H1 (cell line): ENCODE measurements at regions not wholly inside any gene's neighbourhood (a gene's known extent, or its start where the extent isn't known, plus 50 kb on each side); places are given as distances from the start of the nearest gene placed in this dataset.

ENCODE experiments used
- CTCF ChIA-PET: fragments of 300-600 bp; sonication (Branson Sonifier 250); formaldehyde crosslinking; loops from one replicate; lab custom pipeline; 2021; ENCODE audit not compliant: partially characterized antibody; lab: Charles Lee
- POLR2A ChIA-PET: fragments of 300-600 bp; sonication (Branson Sonifier 250); formaldehyde crosslinking; loops from one replicate; lab custom pipeline; 2021; ENCODE audit warnings: inconsistent platforms; ENCODE audit not compliant: partially characterized antibody; lab: Charles Lee
- DNase-seq, 2 experiments: peaks; one replicate each; pipeline versions ENCODE4 v3.0.0 to v3.0.0-alpha.2; 2010 to 2022; ENCODE audit warnings: low spot score in 2 of 2, low read depth in 1 of 2, mixed read lengths in 1 of 2
- FAIRE-seq: peaks from 2 replicates; lab custom pipeline; 2011; peaks lifted over from hg19 to GRCh38; lab: Jason Lieb, UNC
- H2AFZ ChIP-seq: 2 replicates; pipeline ENCODE4 v1.8.1; 2012; ENCODE audit warnings: low read length, inconsistent platforms
- H2AK5ac ChIP-seq: 2 replicates; pipeline ENCODE4 v1.6.1; 2013; ENCODE audit warnings: low read depth, low read length
- H2BK120ac ChIP-seq: replicated peaks from 2 replicates; pipeline ENCODE3; 2013; ENCODE audit warnings: low read depth, low read length, inconsistent platforms
- H2BK12ac ChIP-seq: 2 replicates; pipeline ENCODE4 v1.6.1; 2013; ENCODE audit warnings: low read depth, low read length
- H2BK15ac ChIP-seq: 2 replicates; pipeline ENCODE4 v1.6.1; 2013; ENCODE audit warnings: low read length
- H2BK20ac ChIP-seq: 2 replicates; pipeline ENCODE4 v1.6.1; 2013; ENCODE audit warnings: low read length
- H2BK5ac ChIP-seq: 2 replicates; pipeline ENCODE4 v1.6.1; 2013; ENCODE audit warnings: low read depth, low read length
- H3K14ac ChIP-seq: 2 replicates; pipeline ENCODE4 v1.6.1; 2013; ENCODE audit warnings: inconsistent platforms; ENCODE audit not compliant: insufficient read length
- H3K18ac ChIP-seq: 2 replicates; pipeline ENCODE4 v1.6.1; 2013; ENCODE audit warnings: low read length; ENCODE audit errors: extremely low read depth
- H3K23ac ChIP-seq: 2 replicates; pipeline ENCODE4 v1.6.1; 2013; ENCODE audit warnings: inconsistent platforms; ENCODE audit not compliant: insufficient read length
- H3K23me2 ChIP-seq: 2 replicates; pipeline ENCODE4 v1.6.1; 2013; ENCODE audit warnings: low read depth, low read length
- H3K27ac ChIP-seq: 2 replicates; pipeline ENCODE4 v1.6.1; 2011; ENCODE audit warnings: low read depth, low read length, inconsistent platforms
- H3K27me3 ChIP-seq, 4 experiments: replicated peaks in 1 of 4; 1 replicate in 1 of 4; 2 replicates in 3 of 4; pipeline versions ENCODE4 v1.6.1 to v1.8.1; 2011 to 2013; ENCODE audit warnings: low read length in 3 of 4, mild to moderate bottlenecking in 3 of 4, inconsistent platforms in 2 of 4, mixed read lengths in 2 of 4, moderate library complexity in 1 of 4; ENCODE audit not compliant: control insufficient read depth in 3 of 4, insufficient read depth in 3 of 4; ENCODE audit errors: extremely low read depth in 1 of 4
- H3K36me3 ChIP-seq, 4 experiments: 2 replicates each; pipeline versions ENCODE4 v1.6.1 to v1.8.1; 2011 to 2013; ENCODE audit warnings: mild to moderate bottlenecking in 4 of 4, low read length in 3 of 4, moderate library complexity in 2 of 4, control low read depth in 1 of 4, inconsistent platforms in 1 of 4; ENCODE audit not compliant: insufficient read depth in 4 of 4, control insufficient read depth in 2 of 4
- H3K4ac ChIP-seq: replicated peaks from 2 replicates; pipeline ENCODE3; 2013; ENCODE audit warnings: low read length, low read depth, mixed read lengths, inconsistent platforms; ENCODE audit not compliant: insufficient read length
- H3K4me1 ChIP-seq, 4 experiments: replicated peaks in 1 of 4; 1 replicate in 1 of 4; 2 replicates in 3 of 4; pipeline versions ENCODE4 v1.6.1 to v1.8.1; 2011 to 2013; ENCODE audit warnings: low read length in 3 of 4, inconsistent platforms in 2 of 4, mixed read lengths in 1 of 4; ENCODE audit not compliant: insufficient read depth in 4 of 4, control insufficient read depth in 3 of 4
- H3K4me2 ChIP-seq, 2 experiments: 2 replicates each; pipeline versions ENCODE4 v1.6.1 to v1.8.1; 2011 to 2013; ENCODE audit warnings: low read depth in 2 of 2, low read length in 2 of 2, control low read depth in 1 of 2, inconsistent platforms in 1 of 2, mild to moderate bottlenecking in 1 of 2; ENCODE audit not compliant: insufficient read depth in 1 of 2
- H3K4me3 ChIP-seq, 4 experiments: fragments of 200-600, 300-600 bp in 1 of 4; sonication (generic), shearing (Covaris generic), sonication (Bioruptor Twin) in 1 of 4; 2 replicates each; pipeline versions ENCODE4 v1.5.1 to v1.8.1; 2011 to 2016; ENCODE audit warnings: low read length in 4 of 4, low read depth in 3 of 4, control low read depth in 2 of 4, inconsistent platforms in 2 of 4, mild to moderate bottlenecking in 2 of 4, mixed read lengths in 1 of 4, moderate library complexity in 1 of 4; ENCODE audit not compliant: insufficient read depth in 2 of 4; ENCODE audit errors: extremely low read depth in 1 of 4
- H3K56ac ChIP-seq: replicated peaks from 2 replicates; pipeline ENCODE3; 2013; ENCODE audit warnings: low read depth, mild to moderate bottlenecking, mixed read lengths, low read length, inconsistent platforms; ENCODE audit not compliant: insufficient read length
- H3K79me1 ChIP-seq: 2 replicates; pipeline ENCODE4 v1.6.1; 2013; ENCODE audit warnings: low read depth, low read length, control low read depth
- H3K79me2 ChIP-seq, 2 experiments: 2 replicates each; pipeline versions ENCODE4 v1.6.1 to v1.8.1; 2012 to 2013; ENCODE audit warnings: low read length in 2 of 2, mild to moderate bottlenecking in 2 of 2, inconsistent platforms in 1 of 2; ENCODE audit not compliant: insufficient read depth in 2 of 2, control insufficient read depth in 1 of 2
- H3K9ac ChIP-seq, 4 experiments: replicated peaks in 1 of 4; 1 replicate in 1 of 4; 2 replicates in 3 of 4; pipeline versions ENCODE4 v1.6.1 to v1.8.1; 2011 to 2013; ENCODE audit warnings: low read depth in 3 of 4, low read length in 3 of 4, control low read depth in 2 of 4, mild to moderate bottlenecking in 2 of 4, moderate library complexity in 2 of 4, inconsistent platforms in 1 of 4; ENCODE audit errors: extremely low read depth in 1 of 4
- H3K9me3 ChIP-seq, 2 experiments: 2 replicates each; pipeline versions ENCODE4 v1.6.1 to v1.8.1; 2012 to 2013; ENCODE audit warnings: mild to moderate bottlenecking in 2 of 2, moderate library complexity in 2 of 2, control low read depth in 1 of 2, inconsistent platforms in 1 of 2, low read depth in 1 of 2, low read length in 1 of 2, mixed read lengths in 1 of 2; ENCODE audit not compliant: insufficient read depth in 2 of 2
- H4K20me1 ChIP-seq, 2 experiments: replicated peaks in 1 of 2; 2 replicates each; pipeline versions ENCODE3 to v1.8.1; 2011 to 2013; ENCODE audit warnings: inconsistent platforms in 2 of 2, low read length in 2 of 2, mild to moderate bottlenecking in 1 of 2; ENCODE audit not compliant: insufficient read depth in 2 of 2, control insufficient read depth in 1 of 2
- H4K5ac ChIP-seq: 2 replicates; pipeline ENCODE4 v1.6.1; 2013; ENCODE audit warnings: low read length, low read depth, mixed read lengths, inconsistent platforms; ENCODE audit not compliant: insufficient read length
- H4K8ac ChIP-seq: 2 replicates; pipeline ENCODE4 v1.8.0; 2013; ENCODE audit warnings: mild to moderate bottlenecking, moderate library complexity, low read length, inconsistent platforms; ENCODE audit not compliant: insufficient read depth; ENCODE audit errors: extremely low read depth
- H4K91ac ChIP-seq: replicated peaks from 2 replicates; pipeline ENCODE3; 2013; ENCODE audit warnings: low read length, mixed read lengths, inconsistent platforms; ENCODE audit not compliant: insufficient read length
- BCL11A ChIP-seq, 2 experiments: IDR thresholded peaks; one replicate each; pipeline ENCODE4 v1.6.1; 2011; ENCODE audit warnings: low read depth in 2 of 2, low read length in 2 of 2, mild to moderate bottlenecking in 2 of 2
- CTBP2 ChIP-seq: IDR thresholded peaks from 2 replicates; pipeline ENCODE4 v1.7.0; 2011; ENCODE audit warnings: borderline replicate concordance, mild to moderate bottlenecking, moderate library complexity, mixed read lengths, low read length; ENCODE audit not compliant: insufficient read depth, insufficient read length
- EP300 ChIP-seq, 2 experiments: IDR thresholded peaks; 1 replicate in 1 of 2; 2 replicates in 1 of 2; pipeline ENCODE4 v1.6.1; 2011 to 2012; ENCODE audit warnings: low read depth in 2 of 2, low read length in 2 of 2, mild to moderate bottlenecking in 2 of 2, borderline replicate concordance in 1 of 2, inconsistent platforms in 1 of 2, moderate library complexity in 1 of 2
- EZH2 ChIP-seq: fragments of 200-600 bp; sonication (generic); IDR thresholded peaks from 2 replicates; pipeline ENCODE4 v1.7.1; 2012; ENCODE audit warnings: low read depth, mild to moderate bottlenecking, moderate library complexity, low read length, inconsistent platforms; ENCODE audit not compliant: severe bottlenecking
- FOSL1 ChIP-seq: IDR thresholded peaks from 2 replicates; pipeline ENCODE4 v1.6.1; 2011; ENCODE audit warnings: mild to moderate bottlenecking, low read depth, low read length, moderate library complexity; ENCODE audit not compliant: insufficient read depth
- KDM5A ChIP-seq: fragments of 200-600 bp; IDR thresholded peaks from 2 replicates; pipeline ENCODE4 v1.7.1; 2012; ENCODE audit warnings: mild to moderate bottlenecking, low read length, inconsistent platforms, mixed read lengths
- MAFK ChIP-seq: IDR thresholded peaks from 2 replicates; pipeline ENCODE4 v1.6.1; 2012; ENCODE audit warnings: low read depth, mild to moderate bottlenecking, improper control_type of control experiment, low read length
- NANOG ChIP-seq: IDR thresholded peaks from 2 replicates; pipeline ENCODE4 v1.6.1; 2011; ENCODE audit warnings: low read length, low read depth, mild to moderate bottlenecking, inconsistent platforms; ENCODE audit not compliant: insufficient read depth, poor library complexity, severe bottlenecking
- POLR2A ChIP-seq, 2 experiments: IDR thresholded peaks; 1 replicate in 1 of 2; 2 replicates in 1 of 2; pipeline ENCODE4 v1.6.1; 2011; ENCODE audit warnings: low read depth in 2 of 2, low read length in 2 of 2, mild to moderate bottlenecking in 2 of 2; ENCODE audit errors: control extremely low read depth in 1 of 2
- RFX5 ChIP-seq: IDR thresholded peaks from 2 replicates; pipeline ENCODE4 v1.6.1; 2011; ENCODE audit warnings: low read depth, low read length, improper control_type of control experiment, borderline replicate concordance
- SIN3A ChIP-seq, 2 experiments: IDR thresholded peaks in 1 of 2; conservative IDR thresholded peaks in 1 of 2; 2 replicates each; pipeline ENCODE4 v1.6.1; 2011 to 2012; ENCODE audit warnings: low read length in 2 of 2, improper control_type of control experiment in 1 of 2, low read depth in 1 of 2, mild to moderate bottlenecking in 1 of 2
- SP2 ChIP-seq: IDR thresholded peaks from 2 replicates; pipeline ENCODE4 v1.6.1; 2012; ENCODE audit warnings: mild to moderate bottlenecking, low read length, inconsistent platforms
- TBP ChIP-seq: IDR thresholded peaks from 2 replicates; pipeline ENCODE4 v1.6.1; 2011; ENCODE audit warnings: low read depth, low read length, improper control_type of control experiment
- TCF12 ChIP-seq: IDR thresholded peaks from 2 replicates; pipeline ENCODE4 v1.6.1; 2011; ENCODE audit warnings: low read depth, mild to moderate bottlenecking, low read length

DNA sequence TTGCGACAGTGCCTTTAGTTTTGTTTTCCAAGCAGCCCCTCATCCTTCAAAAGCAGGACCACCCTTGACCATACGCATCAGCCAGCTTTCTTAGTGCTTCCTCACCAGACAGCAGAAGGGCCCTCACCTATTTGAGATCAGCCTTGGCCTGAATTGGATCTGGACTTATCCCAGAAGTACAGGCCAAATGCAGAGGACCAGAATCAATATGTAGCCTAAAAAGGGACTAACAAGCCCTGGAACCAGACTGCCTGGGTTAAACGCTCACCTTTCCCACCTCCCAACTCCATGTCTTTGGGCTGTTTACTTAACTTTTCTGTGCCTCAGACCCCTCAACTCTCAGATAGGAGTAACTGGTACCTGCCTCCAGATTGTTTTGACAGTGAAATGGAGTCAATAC lies 77.7 kb upstream of the ATP6AP2 start (continued):
- TF ChIP-seq SIN3A (conservative IDR thresholded peaks at IDR 0.05 in 1 of 2, IDR thresholded peaks at IDR 0.05 in 1 of 2; ENCODE audit: low read depth in 1 of 2, low read length in 2 of 2) (no peak), POLR2A (IDR thresholded peaks at IDR 0.05; ENCODE audit: control extremely low read depth in 1 of 2, low read depth in 2 of 2, low read length in 2 of 2) (no peak)

DNA sequence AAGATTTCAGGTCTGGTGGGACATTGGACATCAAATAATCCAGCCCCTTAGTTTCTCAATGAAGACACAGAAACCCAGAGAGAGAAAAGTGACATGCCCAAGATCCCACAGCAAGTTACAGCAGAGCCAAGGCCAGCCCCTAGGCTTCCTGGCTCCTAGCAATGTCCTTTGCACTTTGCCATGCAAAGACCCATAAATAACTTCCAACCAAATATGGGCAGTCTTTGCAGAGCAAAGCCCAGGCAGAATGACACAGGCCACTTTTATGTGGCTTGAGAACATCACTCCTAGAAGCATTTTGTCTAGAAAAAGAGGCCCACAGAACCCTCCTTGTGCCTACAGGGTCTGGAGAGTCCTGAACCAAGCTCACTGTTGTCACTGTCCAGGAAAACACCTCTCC lies 78.1 kb upstream of the ATP6AP2 start:
- H3K23me2 ChIP-seq = no peaks in the 10 kb centered on the region
- no peak overlapping the region for H2AK5ac ChIP-seq
- no peak overlapping the region for H3K4me3 ChIP-seq
- no peak overlapping the region for H3K18ac ChIP-seq
- no peak for FAIRE-seq
- no peak overlapping the region for H2BK12ac ChIP-seq
- no peaks in the 10 kb centered on the region for H4K20me1 ChIP-seq
- POLR2A ChIA-PET = no interaction called here
- no peak overlapping the region for H2BK20ac ChIP-seq
- no peaks in the 10 kb centered on the region for H3K27me3 ChIP-seq
- no peak overlapping the region for H2BK120ac ChIP-seq
- no peak overlapping the region for H4K8ac ChIP-seq
- no peak overlapping the region for H3K9ac ChIP-seq
- no peak overlapping the region for H2AFZ ChIP-seq
- no peak overlapping the region for H3K27ac ChIP-seq
- CTCF ChIA-PET = no interaction called here
- H3K36me3 ChIP-seq = no peaks in the 10 kb centered on the region
- H3K23ac ChIP-seq = no peak overlapping the region
- no peak overlapping the region for H3K14ac ChIP-seq
- H2BK15ac ChIP-seq = no peak overlapping the region
- DNase-seq = no peak
- H3K4ac ChIP-seq = no peak overlapping the region
- H3K56ac ChIP-seq = no peak overlapping the region
- no peaks in the 10 kb centered on the region for H3K9me3 ChIP-seq
- H4K5ac ChIP-seq = no peak overlapping the region
- no peak overlapping the region for H2BK5ac ChIP-seq
- H3K4me2 ChIP-seq = no peak overlapping the region
- H3K79me1 ChIP-seq = no peaks in the 10 kb centered on the region
- peaks cover 0 to 9% (median 2%) of the 10 kb centered on the region in 4 experiments; a peak in 4 of 7 replicates for H3K4me1 ChIP-seq
- no peaks in the 10 kb centered on the region for H3K79me2 ChIP-seq
- no peak overlapping the region for H4K91ac ChIP-seq
- TF ChIP-seq CTBP2 (no peak), TCF12 (no peak), BCL11A (IDR thresholded peaks at IDR 0.05; ENCODE audit: low read depth in 2 of 2, low read length in 2 of 2) (no peak), SIN3A (conservative IDR thresholded peaks at IDR 0.05 in 1 of 2, IDR thresholded peaks at IDR 0.05 in 1 of 2; ENCODE audit: low read depth in 1 of 2, low read length in 2 of 2) (no peak), EZH2 (no peak), TBP (no peak), NANOG (no peak), KDM5A (no peak), MAFK (no peak), RFX5 (no peak), EP300 (IDR thresholded peaks at IDR 0.05; ENCODE audit: borderline replicate concordance in 1 of 2, low read depth in 2 of 2, low read length in 2 of 2) (no peak), FOSL1 (no peak), SP2 (no peak)
